Esophagus squamous epithelium (tissue), 4 donors: ENCODE measurements at regions not wholly inside any gene's neighbourhood (a gene's known extent, or its start where the extent isn't known, plus 50 kb on each side); places are given as distances from the start of the nearest gene placed in this dataset.

Source experiments
- CTCF ChIP-seq, 6 experiments: fragments of 450-650 bp in 4 of 6; fragments of 200-600 bp in 2 of 6; sonication (generic) in 2 of 6; IDR thresholded peaks; one replicate each; pipeline ENCODE4 v1.5.1; 2016 to 2019; ENCODE audit warnings: antibody characterized with exemption in 6 of 6, mild to moderate bottlenecking in 4 of 6, moderate library complexity in 4 of 6
- POLR2A ChIP-seq, 4 donors: fragments of 450-650 bp; IDR thresholded peaks; one replicate each; pipeline ENCODE4 v1.6.1; 2017; ENCODE audit warnings: antibody characterized with exemption in 4 of 4, mild to moderate bottlenecking in 4 of 4, moderate library complexity in 3 of 4

- no peak for TF ChIP-seq POLR2A (IDR thresholded peaks at IDR 0.05)
- no peak for TF ChIP-seq CTCF (IDR thresholded peaks at IDR 0.05)
Measured at GRCh38 chr13:40061466-40062450, 406.3 kb downstream of the COG6 start.
